ENCODE measurements at regions not wholly inside any gene's neighbourhood (a gene's known extent, or its start where the extent isn't known, plus 50 kb on each side); places are given as distances from the start of the nearest gene placed in this dataset.

GRCh38 chr4:59643682-59644081, 1556.4 kb upstream of the ADGRL3 start:
- no peaks in the 10 kb centered on the region for H3K27me3 Mint-ChIP-seq (ENCODE audit: low read depth)
- TF ChIP-seq CTCF (IDR thresholded peaks at IDR 0.05; ENCODE audit: unreplicated experiment), result no peak
- no peaks in the 10 kb centered on the region for H3K4me1 Mint-ChIP-seq
- no peak overlapping the region for H3K4me3 Mint-ChIP-seq
- no peak for DNase-seq (ENCODE audit: low spot score in 2 of 2, unreplicated experiment in 2 of 2)
- H3K27ac Mint-ChIP-seq, result no peak overlapping the region
- H3K36me3 Mint-ChIP-seq, result no peaks in the 10 kb centered on the region
- H3K9me3 Mint-ChIP-seq, result peaks cover 8% of the 10 kb centered on the region

DNA sequence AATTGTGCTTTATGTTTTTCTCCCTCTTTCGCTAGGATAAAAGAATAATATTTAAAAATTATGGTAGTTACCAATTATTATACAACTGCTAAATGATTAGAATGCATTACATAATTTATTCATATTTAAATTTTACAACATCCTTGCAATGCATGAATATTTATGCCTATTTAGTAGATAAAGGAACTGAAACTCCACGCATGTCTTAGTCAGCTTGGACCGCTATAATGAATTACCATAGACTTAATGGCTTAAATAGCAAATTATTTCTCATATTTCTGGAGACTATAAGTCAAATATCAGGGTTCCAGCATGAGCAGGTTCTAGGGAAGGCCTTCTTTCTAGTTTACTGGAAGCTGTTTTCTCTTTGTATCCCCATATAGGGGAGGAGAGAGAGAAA, 1555.4 kb upstream of the ADGRL3 start:
- Mint-ChIP-seq H3K4me1 (no peaks in the 10 kb centered on the region), H3K9me3 (no peaks in the 10 kb centered on the region), H3K4me3 (no peak overlapping the region), H3K27ac (no peak overlapping the region), H3K36me3 (no peaks in the 10 kb centered on the region), H3K27me3 (ENCODE audit: low read depth) (no peaks in the 10 kb centered on the region)
- TF ChIP-seq CTCF (IDR thresholded peaks at IDR 0.05; ENCODE audit: unreplicated experiment), result no peak
- no peak for DNase-seq (ENCODE audit: low spot score in 2 of 2, unreplicated experiment in 2 of 2)

DNA sequence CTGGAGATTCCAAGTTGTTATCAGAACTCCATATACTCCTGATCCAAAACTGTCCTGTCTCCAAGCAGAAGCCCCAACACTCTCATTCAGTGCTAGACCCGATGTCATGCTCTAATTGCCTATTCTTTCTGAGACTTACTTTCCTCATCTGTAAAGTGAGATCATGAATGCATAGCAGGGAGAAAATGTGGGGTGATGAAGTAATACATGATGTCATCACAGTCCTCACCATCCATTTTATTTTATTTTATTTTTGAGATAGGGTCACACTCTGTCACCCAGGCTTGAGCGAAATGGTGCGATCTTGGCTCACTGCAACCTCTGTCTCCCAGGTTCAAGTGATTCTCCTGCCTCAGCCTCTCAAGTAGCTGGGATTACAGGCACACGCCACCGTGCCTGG, 1554.0 kb upstream of the ADGRL3 start:
- H3K4me1 Mint-ChIP-seq, result no peaks in the 10 kb centered on the region

DNA sequence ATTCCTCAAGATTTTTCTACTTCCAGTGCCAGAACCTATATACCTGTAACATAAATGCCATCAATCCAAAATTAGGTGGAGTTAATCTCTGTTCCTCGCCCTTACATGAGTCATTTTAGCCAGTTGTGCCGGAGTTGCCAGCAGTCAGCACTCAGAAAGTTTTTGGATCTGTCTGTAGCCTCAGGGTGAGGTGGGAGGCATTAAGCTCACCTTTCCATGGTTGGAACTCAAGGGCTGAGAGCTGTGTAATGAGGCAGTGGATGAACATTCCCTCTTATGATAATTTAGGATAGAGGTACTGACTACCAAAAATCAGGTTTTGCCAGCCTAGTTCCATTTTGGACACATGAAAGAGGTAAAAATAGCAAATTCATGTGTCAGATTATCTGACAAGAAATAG, 1553.1 kb upstream of the ADGRL3 start:
- Mint-ChIP-seq H3K36me3 (no peaks in the 10 kb centered on the region), H3K4me3 (no peak overlapping the region)
- TF ChIP-seq CTCF (IDR thresholded peaks at IDR 0.05; ENCODE audit: unreplicated experiment), result no peak

More for the DNA sequence above, 1554.0 kb upstream of the ADGRL3 start:
- Mint-ChIP-seq H3K36me3 (no peaks in the 10 kb centered on the region), H3K9me3 (peaks cover 12% of the 10 kb centered on the region), H3K4me3 (no peak overlapping the region), H3K27ac (no peak overlapping the region), H3K27me3 (ENCODE audit: low read depth) (no peaks in the 10 kb centered on the region)
- DNase-seq (ENCODE audit: low spot score in 2 of 2, unreplicated experiment in 2 of 2), result no peak
- TF ChIP-seq CTCF (IDR thresholded peaks at IDR 0.05; ENCODE audit: unreplicated experiment), result no peak

GRCh38 chr4:59647500-59647899, 1552.6 kb upstream of the ADGRL3 start:
- Mint-ChIP-seq H3K27me3 (ENCODE audit: low read depth) (no peaks in the 10 kb centered on the region), H3K4me1 (no peaks in the 10 kb centered on the region), H3K9me3 (peaks cover 17% of the 10 kb centered on the region), H3K4me3 (no peak overlapping the region), H3K27ac (no peak overlapping the region), H3K36me3 (no peaks in the 10 kb centered on the region)
- no peak for TF ChIP-seq CTCF (IDR thresholded peaks at IDR 0.05; ENCODE audit: unreplicated experiment)
- no peak for DNase-seq (ENCODE audit: low spot score in 2 of 2, unreplicated experiment in 2 of 2)

More for the DNA sequence above, 1553.1 kb upstream of the ADGRL3 start:
- Mint-ChIP-seq H3K9me3 (peaks cover 12% of the 10 kb centered on the region), H3K4me1 (no peaks in the 10 kb centered on the region), H3K27me3 (ENCODE audit: low read depth) (no peaks in the 10 kb centered on the region), H3K27ac (no peak overlapping the region)
- no peak for DNase-seq (ENCODE audit: low spot score in 2 of 2, unreplicated experiment in 2 of 2)

- no peak for DNase-seq (ENCODE audit: low spot score in 2 of 2, unreplicated experiment in 2 of 2)
- Mint-ChIP-seq H3K4me1 (no peaks in the 10 kb centered on the region), H3K9me3 (peaks cover 32% of the 10 kb centered on the region), H3K27ac (no peak overlapping the region), H3K27me3 (ENCODE audit: low read depth) (no peaks in the 10 kb centered on the region), H3K36me3 (no peaks in the 10 kb centered on the region), H3K4me3 (no peak overlapping the region)
- no peak for TF ChIP-seq CTCF (IDR thresholded peaks at IDR 0.05; ENCODE audit: unreplicated experiment)
These were observed 1549.3 kb upstream of the ADGRL3 start for GRCh38 chr4:59650861-59651260.

Measured in mesothelial cell of epicardium (in vitro differentiated cells).